ENCODE measurements at regions not wholly inside any gene's neighbourhood (a gene's known extent, or its start where the extent isn't known, plus 50 kb on each side); places are given as distances from the start of the nearest gene placed in this dataset.

- Histone ChIP-seq H3K4me1 (ENCODE audit: control insufficient read depth, insufficient read depth, low read length) (no peaks in the 10 kb centered on the region), H2BK120ac (ENCODE audit: low read depth, low read length) (no peak overlapping the region), H3K79me1 (ENCODE audit: low read depth in 1 of 2, low read length in 2 of 2) (no peaks in the 10 kb centered on the region), H2AK5ac (ENCODE audit: low read depth, low read length) (no peak overlapping the region), H3K9ac (ENCODE audit: low read depth, low read length) (no peak overlapping the region), H3K56ac (ENCODE audit: extremely low read depth, insufficient read depth, low read length) (no peak overlapping the region), H3K4me2 (ENCODE audit: low read depth, low read length) (no peak overlapping the region), H4K20me1 (ENCODE audit: insufficient read depth, low read length) (no peaks in the 10 kb centered on the region), H3K36me3 (ENCODE audit: control insufficient read depth, insufficient read depth, low read length) (no peaks in the 10 kb centered on the region), H2BK5ac (ENCODE audit: low read depth, low read length, poor library complexity, severe bottlenecking) (no peak overlapping the region), H3K27me3 (ENCODE audit: control insufficient read depth, insufficient read depth, low read length) (no peaks in the 10 kb centered on the region), H3K23ac (ENCODE audit: low read depth, low read length) (no peak overlapping the region), H3K4me3 (ENCODE audit: insufficient read depth, low read depth, low read length) (no peak overlapping the region), H2AK9ac (replicated peaks; ENCODE audit: low read depth, low read length, poor library complexity) (no peak overlapping the region), H2BK15ac (ENCODE audit: low read depth, low read length) (no peak overlapping the region), H3K9me3 (ENCODE audit: control insufficient read depth, insufficient read depth, low read length) (peaks cover 2% of the 10 kb centered on the region; the same call in 1 of the 2 replicates), H4K91ac (ENCODE audit: insufficient read depth, low read depth, low read length) (no peak overlapping the region), H3K27ac (ENCODE audit: insufficient read depth, low read length) (no peak overlapping the region), H3K18ac (ENCODE audit: low read depth, low read length) (no peak overlapping the region), H4K5ac (ENCODE audit: low read depth, low read length) (no peak overlapping the region), H4K8ac (ENCODE audit: low read depth in 2 of 2, low read length in 2 of 2) (no peak overlapping the region), H3K9me1 (ENCODE audit: insufficient read depth, low read length) (no peaks in the 10 kb centered on the region), H3K4ac (ENCODE audit: low read depth, low read length) (no peak overlapping the region), H2AFZ (replicated peaks; ENCODE audit: low read length, poor library complexity) (no peak overlapping the region), H3K14ac (replicated peaks; ENCODE audit: low read depth, low read length) (no peak overlapping the region), H2BK20ac (ENCODE audit: low read depth, low read length) (no peak overlapping the region)
- no TSS peak for BruUV-seq (replicated peaks)
- intact Hi-C loops (cut with micrococcal nuclease): no loop called here
- dilution Hi-C loops (cut with HindIII; ENCODE audit: low sequenced_read_pairs, unreplicated experiment): no loop called here
- CTCF ChIA-PET: no interaction called here
- WGBS, 2 experiments (ENCODE audit: extremely low coverage in 2 of 2, insufficient read length in 1 of 2): no CpG with 5 or more reads among the region's 3 CpGs
- POLR2A ChIA-PET (ENCODE audit: unreplicated experiment): no interaction called here
- in situ Hi-C loops (cut with MboI; ENCODE audit: low sequenced_read_pairs): no loop called here
- ATAC-seq (ENCODE audit: low read depth) (no peak), DNase-seq (no peak)
- TF ChIP-seq NFE2L2 (IDR thresholded peaks at IDR 0.05; ENCODE audit: low read depth, low read length) (no peak), USF2 (IDR thresholded peaks at IDR 0.05; ENCODE audit: low read depth, low read length) (no peak), CTCF (conservative IDR thresholded peaks at IDR 0.05; ENCODE audit: low read depth, low read length) (no peak), FOS (IDR thresholded peaks at IDR 0.05; ENCODE audit: low read depth, low read length) (no peak), CEBPB (IDR thresholded peaks at IDR 0.05; ENCODE audit: low read depth, low read length) (no peak), RAD21 (IDR thresholded peaks at IDR 0.05; ENCODE audit: low read length) (no peak), RFX5 (IDR thresholded peaks at IDR 0.05; ENCODE audit: low read depth, low read length) (no peak), POLR2A (IDR thresholded peaks at IDR 0.05; ENCODE audit: low read depth, low read length) (no peak), MAZ (IDR thresholded peaks at IDR 0.05; ENCODE audit: borderline replicate concordance, low read depth, low read length) (no peak), RCOR1 (IDR thresholded peaks at IDR 0.05; ENCODE audit: insufficient replicate concordance, low read length) (no peak), SMC3 (IDR thresholded peaks at IDR 0.05; ENCODE audit: low read depth, low read length) (no peak), ELK1 (IDR thresholded peaks at IDR 0.05; ENCODE audit: borderline replicate concordance, low read depth, low read length) (no peak), MXI1 (IDR thresholded peaks at IDR 0.05; ENCODE audit: borderline replicate concordance, low read depth, low read length) (no peak), BHLHE40 (IDR thresholded peaks at IDR 0.05; ENCODE audit: low read depth, low read length) (no peak), MAFK (IDR thresholded peaks at IDR 0.05; ENCODE audit: low read depth, low read length) (no peak)
Measured at GRCh38 chr10:106320876-106321275, 843.6 kb downstream of the SORCS1 start.
